Fibroblast of lung (primary cell): ENCODE measurements at regions not wholly inside any gene's neighbourhood (a gene's known extent, or its start where the extent isn't known, plus 50 kb on each side); places are given as distances from the start of the nearest gene placed in this dataset.

Experiments used
- CTCF ChIP-seq, 2 donors: IDR thresholded peaks in 1 of 2; conservative IDR thresholded peaks in 1 of 2; 1 replicate in 1 of 2; 2 replicates in 1 of 2; pipeline ENCODE4 v1.5.1; 2011 to 2012; ENCODE audit warnings: low read length in 2 of 2, control low read depth in 1 of 2, inconsistent platforms in 1 of 2, low read depth in 1 of 2, mild to moderate bottlenecking in 1 of 2
- EZH2 ChIP-seq: IDR thresholded peaks from 2 replicates; pipeline ENCODE4 v1.5.1; 2012; ENCODE audit warnings: low read length, control low read depth, mild to moderate bottlenecking; ENCODE audit errors: missing control alignments

GRCh38 chr10:94240901-94241300 lies 121.8 kb downstream of the NOC3L start:
- no peak for TF ChIP-seq CTCF (conservative IDR thresholded peaks at IDR 0.05 in 1 of 2, IDR thresholded peaks at IDR 0.05 in 1 of 2; ENCODE audit: low read depth in 1 of 2, low read length in 2 of 2)
- TF ChIP-seq EZH2, result no peak
